Fibroblast of lung (primary cell): ENCODE measurements at regions not wholly inside any gene's neighbourhood (a gene's known extent, or its start where the extent isn't known, plus 50 kb on each side); places are given as distances from the start of the nearest gene placed in this dataset.

ENCODE experiments used
- DNase-seq, 2 donors: peaks; one replicate each; pipeline versions ENCODE4 v3.0.0 to v3.0.0-alpha.2; 2010; ENCODE audit warnings: low read depth in 2 of 2
- H2AFZ ChIP-seq: 2 replicates; pipeline ENCODE4 v1.5.1; 2012; ENCODE audit warnings: low read length, control low read depth, inconsistent platforms
- H3K27ac ChIP-seq: 2 replicates; pipeline ENCODE4 v1.5.1; 2011; ENCODE audit warnings: low read length, control low read depth; ENCODE audit not compliant: insufficient read depth
- H3K27me3 ChIP-seq: 2 replicates; pipeline ENCODE4 v1.5.1; 2011; ENCODE audit warnings: mild to moderate bottlenecking, low read length; ENCODE audit not compliant: control insufficient read depth, insufficient read depth
- H3K36me3 ChIP-seq: 2 replicates; pipeline ENCODE4 v1.5.1; 2011; ENCODE audit warnings: low read length; ENCODE audit not compliant: control insufficient read depth, insufficient read depth
- H3K4me1 ChIP-seq: 2 replicates; pipeline ENCODE4 v1.5.1; 2011; ENCODE audit warnings: low read length; ENCODE audit not compliant: control insufficient read depth, insufficient read depth; ENCODE audit errors: extremely low read depth
- H3K4me2 ChIP-seq: 2 replicates; pipeline ENCODE4 v1.5.1; 2011; ENCODE audit warnings: low read length, control low read depth; ENCODE audit not compliant: insufficient read depth; ENCODE audit errors: extremely low read depth
- H3K4me3 ChIP-seq, 4 experiments: fragments of 200-600 bp in 1 of 4; sonication (generic) in 1 of 4; replicated peaks in 1 of 4; 2 replicates each; pipeline ENCODE4 v1.5.1; 2011 to 2016; ENCODE audit warnings: low read length in 4 of 4, low read depth in 3 of 4, mild to moderate bottlenecking in 3 of 4, control low read depth in 2 of 4, inconsistent platforms in 1 of 4, mixed read lengths in 1 of 4; ENCODE audit not compliant: insufficient read depth in 1 of 4; ENCODE audit errors: control extremely low read depth in 1 of 4
- H3K79me2 ChIP-seq: 2 replicates; pipeline ENCODE4 v1.5.1; 2012; ENCODE audit warnings: mild to moderate bottlenecking, low read length, inconsistent platforms; ENCODE audit not compliant: control insufficient read depth, insufficient read depth
- H3K9ac ChIP-seq: 2 replicates; pipeline ENCODE4 v1.5.1; 2011; ENCODE audit warnings: mild to moderate bottlenecking, low read length, control low read depth; ENCODE audit not compliant: insufficient read depth
- H3K9me3 ChIP-seq: 2 replicates; pipeline ENCODE4 v1.5.1; 2012; ENCODE audit warnings: low read depth, low read length; ENCODE audit not compliant: control insufficient read depth, insufficient read depth
- H4K20me1 ChIP-seq: 2 replicates; pipeline ENCODE4 v1.5.1; 2011; ENCODE audit warnings: low read length; ENCODE audit not compliant: control insufficient read depth, insufficient read depth; ENCODE audit errors: extremely low read depth
- EZH2 ChIP-seq: IDR thresholded peaks from 2 replicates; pipeline ENCODE4 v1.5.1; 2012; ENCODE audit warnings: low read length, control low read depth, mild to moderate bottlenecking; ENCODE audit errors: missing control alignments
- TF ChIP-seq, protein P1 (sequence below), 2 donors: IDR thresholded peaks in 1 of 2; conservative IDR thresholded peaks in 1 of 2; 1 replicate in 1 of 2; 2 replicates in 1 of 2; pipeline ENCODE4 v1.5.1; 2011 to 2012; ENCODE audit warnings: low read length in 2 of 2, control low read depth in 1 of 2, inconsistent platforms in 1 of 2, low read depth in 1 of 2, mild to moderate bottlenecking in 1 of 2

DNA sequence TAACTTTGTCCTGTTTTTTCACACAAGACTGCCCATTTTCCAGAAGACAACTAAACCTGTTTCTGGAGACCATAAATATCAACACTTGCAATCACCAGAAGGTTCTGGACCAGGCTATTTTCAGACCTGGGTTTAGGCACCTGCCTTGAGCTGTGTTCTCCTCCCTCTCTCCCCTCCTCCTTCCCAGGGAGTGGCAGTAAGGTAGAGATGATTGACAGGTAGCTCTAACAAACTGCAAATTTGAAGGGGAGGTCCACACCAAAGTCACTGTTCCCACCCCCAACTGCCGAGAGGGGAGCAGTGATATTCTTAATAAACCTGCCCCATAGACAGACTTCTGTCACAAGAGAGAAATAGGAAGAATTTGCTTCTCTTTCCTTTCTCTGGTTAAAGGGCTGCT is 91.2 kb upstream of the BACH2 start:
- no peak overlapping the region for H3K4me2 ChIP-seq
- H3K79me2 ChIP-seq: no peaks in the 10 kb centered on the region
- no peak for DNase-seq
- no peak overlapping the region for H2AFZ ChIP-seq
- no peaks in the 10 kb centered on the region for H3K27me3 ChIP-seq
- no peak overlapping the region for H3K27ac ChIP-seq
- H4K20me1 ChIP-seq: no peaks in the 10 kb centered on the region
- no peak overlapping the region for H3K4me3 ChIP-seq
- H3K4me1 ChIP-seq: peaks cover 2% of the 10 kb centered on the region
- H3K9me3 ChIP-seq: no peaks in the 10 kb centered on the region
- TF ChIP-seq, protein P1, sequence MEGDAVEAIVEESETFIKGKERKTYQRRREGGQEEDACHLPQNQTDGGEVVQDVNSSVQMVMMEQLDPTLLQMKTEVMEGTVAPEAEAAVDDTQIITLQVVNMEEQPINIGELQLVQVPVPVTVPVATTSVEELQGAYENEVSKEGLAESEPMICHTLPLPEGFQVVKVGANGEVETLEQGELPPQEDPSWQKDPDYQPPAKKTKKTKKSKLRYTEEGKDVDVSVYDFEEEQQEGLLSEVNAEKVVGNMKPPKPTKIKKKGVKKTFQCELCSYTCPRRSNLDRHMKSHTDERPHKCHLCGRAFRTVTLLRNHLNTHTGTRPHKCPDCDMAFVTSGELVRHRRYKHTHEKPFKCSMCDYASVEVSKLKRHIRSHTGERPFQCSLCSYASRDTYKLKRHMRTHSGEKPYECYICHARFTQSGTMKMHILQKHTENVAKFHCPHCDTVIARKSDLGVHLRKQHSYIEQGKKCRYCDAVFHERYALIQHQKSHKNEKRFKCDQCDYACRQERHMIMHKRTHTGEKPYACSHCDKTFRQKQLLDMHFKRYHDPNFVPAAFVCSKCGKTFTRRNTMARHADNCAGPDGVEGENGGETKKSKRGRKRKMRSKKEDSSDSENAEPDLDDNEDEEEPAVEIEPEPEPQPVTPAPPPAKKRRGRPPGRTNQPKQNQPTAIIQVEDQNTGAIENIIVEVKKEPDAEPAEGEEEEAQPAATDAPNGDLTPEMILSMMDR (conservative IDR thresholded peaks at IDR 0.05 in 1 of 2, IDR thresholded peaks at IDR 0.05 in 1 of 2; ENCODE audit: low read depth in 1 of 2, low read length in 2 of 2): no peak
- no peak for TF ChIP-seq EZH2
- H3K9ac ChIP-seq: no peak overlapping the region
- H3K36me3 ChIP-seq: no peaks in the 10 kb centered on the region

GRCh38 chr6:90387383-90387775 is 90.7 kb upstream of the BACH2 start:
- TF ChIP-seq EZH2: no peak
- TF ChIP-seq, protein P1 (conservative IDR thresholded peaks at IDR 0.05 in 1 of 2, IDR thresholded peaks at IDR 0.05 in 1 of 2; ENCODE audit: low read depth in 1 of 2, low read length in 2 of 2): no peak
- Histone ChIP-seq H2AFZ (no peak overlapping the region), H4K20me1 (no peaks in the 10 kb centered on the region), H3K27me3 (no peaks in the 10 kb centered on the region), H3K4me3 (no peak overlapping the region), H3K36me3 (no peaks in the 10 kb centered on the region), H3K79me2 (no peaks in the 10 kb centered on the region), H3K9ac (no peak overlapping the region), H3K4me1 (peaks cover 2% of the 10 kb centered on the region), H3K9me3 (no peaks in the 10 kb centered on the region), H3K4me2 (no peak overlapping the region), H3K27ac (no peak overlapping the region)
- peak in 1 of 2 donors; percentile 38 for DNase-seq

- no peaks in the 10 kb centered on the region for H3K27me3 ChIP-seq
- peaks cover 2% of the 10 kb centered on the region for H3K4me1 ChIP-seq
- no peak overlapping the region for H3K27ac ChIP-seq
- no peaks in the 10 kb centered on the region for H3K79me2 ChIP-seq
- no peak for TF ChIP-seq EZH2
- TF ChIP-seq, protein P1 (conservative IDR thresholded peaks at IDR 0.05 in 1 of 2, IDR thresholded peaks at IDR 0.05 in 1 of 2; ENCODE audit: low read depth in 1 of 2, low read length in 2 of 2): no peak
- H2AFZ ChIP-seq: no peak overlapping the region
- no peak overlapping the region for H3K9ac ChIP-seq
- peak in 1 of 2 donors; percentile 30 for DNase-seq
- no peak overlapping the region for H3K4me3 ChIP-seq
- no peaks in the 10 kb centered on the region for H3K9me3 ChIP-seq
- H3K4me2 ChIP-seq: no peak overlapping the region
- H4K20me1 ChIP-seq: no peaks in the 10 kb centered on the region
- H3K36me3 ChIP-seq: no peaks in the 10 kb centered on the region
Measured at GRCh38 chr6:90386399-90387382, 90.0 kb upstream of the BACH2 start.
